GM18907 (cell line): ENCODE measurements at regions not wholly inside any gene's neighbourhood (a gene's known extent, or its start where the extent isn't known, plus 50 kb on each side); places are given as distances from the start of the nearest gene placed in this dataset.
A peak's percentile ranks its signal among the peaks of the same experiment; 100 is the strongest.
"Not testable (repeated sequence)": the region's sequence is repeated elsewhere in the genome, so short reads cannot be mapped to it uniquely, and the experiment has no call there.

ENCODE experiments used
- ATAC-seq: cut with Tn5 transposase; IDR thresholded peaks from one replicate; pipeline ENCODE4 v1.9.1; 2021; ENCODE audit warnings: mild to moderate bottlenecking, moderate library complexity; ENCODE audit not compliant: unreplicated experiment

GRCh38 chr2:180614776-180615175, 365.6 kb upstream of the UBE2E3 start:
- no peak for ATAC-seq

DNA sequence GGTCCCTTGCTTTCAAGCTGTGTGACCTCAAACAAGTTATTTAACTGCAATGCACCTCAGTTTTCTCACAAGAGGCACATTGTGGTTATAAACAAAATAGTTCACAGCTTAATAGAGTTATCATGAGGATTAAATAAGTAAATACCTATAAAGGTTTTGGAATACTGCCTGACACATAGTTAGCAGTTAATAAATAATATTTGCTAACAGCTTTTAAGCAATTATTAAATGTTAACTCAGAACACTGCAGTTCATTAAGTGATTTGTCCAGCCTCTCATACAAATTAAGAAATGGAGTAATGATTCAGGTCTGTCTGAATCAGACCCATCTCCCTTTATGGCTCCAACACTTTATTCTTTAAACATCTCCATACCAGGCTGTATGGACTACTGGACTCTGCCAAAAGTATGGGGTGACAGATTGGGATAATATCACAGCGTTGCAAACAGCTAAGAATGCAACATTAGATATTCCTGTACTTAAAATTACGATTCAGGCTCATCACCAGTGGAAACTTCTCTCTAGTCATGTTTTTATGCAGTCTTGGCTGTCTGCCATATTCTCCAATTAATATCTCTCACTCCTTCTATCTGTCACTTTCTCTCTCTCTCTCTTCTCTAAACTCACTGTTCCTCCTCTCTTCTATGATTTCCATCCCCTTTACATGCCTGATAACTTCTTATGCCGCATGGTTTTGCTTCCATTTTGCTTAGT, 370.6 kb upstream of the UBE2E3 start:
- ATAC-seq = no peak

DNA sequence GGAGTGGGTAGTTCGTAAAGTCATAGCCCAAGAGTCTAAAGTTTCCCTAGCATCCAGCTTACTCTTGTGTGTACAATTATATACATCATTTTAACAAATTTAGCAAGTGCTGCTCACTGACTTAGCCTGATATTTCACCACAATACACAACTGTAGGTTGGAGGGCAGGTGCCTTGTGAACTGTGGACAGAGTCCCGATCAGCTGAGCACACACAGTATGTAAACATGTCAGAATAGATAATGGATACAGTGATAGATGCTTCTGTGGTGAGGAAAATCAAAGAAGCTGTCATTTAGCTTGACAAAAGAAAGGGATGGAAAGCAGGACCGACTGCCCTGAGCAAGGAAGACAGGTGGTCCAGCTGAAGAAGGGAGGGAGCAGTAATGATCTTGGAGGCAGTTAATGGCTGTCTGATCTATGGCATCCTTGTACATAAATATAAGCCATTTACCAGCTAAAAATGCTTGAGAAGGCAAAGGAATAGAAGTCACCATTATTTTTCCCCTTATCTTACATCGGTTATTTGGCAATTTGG, 372.8 kb upstream of the UBE2E3 start:
- no peak for ATAC-seq

GRCh38 chr2:180604077-180604476, 376.3 kb upstream of the UBE2E3 start:
- ATAC-seq = peak; percentile 63

GRCh38 chr2:180601016-180601415, 379.4 kb upstream of the UBE2E3 start:
- no peak for ATAC-seq

- ATAC-seq = no peak
Measured at GRCh38 chr2:180599804-180600203, 380.6 kb upstream of the UBE2E3 start.

DNA sequence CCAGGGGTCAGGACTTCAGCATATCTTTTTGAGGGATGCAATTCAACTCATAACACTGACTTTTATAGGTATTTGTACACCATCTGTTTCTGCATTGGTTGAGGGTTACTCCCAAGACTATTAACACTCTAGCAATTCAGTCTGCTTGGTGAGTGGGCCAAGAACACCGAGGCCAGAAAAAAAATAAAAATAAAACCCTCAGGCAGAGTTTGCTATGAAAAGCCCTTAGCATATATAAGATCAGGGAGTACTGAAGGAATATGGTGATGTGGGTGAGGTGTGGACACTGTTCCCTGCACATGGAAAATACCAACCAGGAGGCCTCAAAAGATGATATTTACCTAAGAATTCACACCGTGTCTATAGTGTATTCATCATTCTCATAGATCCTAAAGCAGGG, 383.2 kb upstream of the UBE2E3 start:
- no peak for ATAC-seq

- ATAC-seq = no peak
Measured at GRCh38 chr2:180596453-180596852, 384.0 kb upstream of the UBE2E3 start.

- ATAC-seq = no peak
Measured at GRCh38 chr2:180591947-180592346, 388.5 kb upstream of the UBE2E3 start.

DNA sequence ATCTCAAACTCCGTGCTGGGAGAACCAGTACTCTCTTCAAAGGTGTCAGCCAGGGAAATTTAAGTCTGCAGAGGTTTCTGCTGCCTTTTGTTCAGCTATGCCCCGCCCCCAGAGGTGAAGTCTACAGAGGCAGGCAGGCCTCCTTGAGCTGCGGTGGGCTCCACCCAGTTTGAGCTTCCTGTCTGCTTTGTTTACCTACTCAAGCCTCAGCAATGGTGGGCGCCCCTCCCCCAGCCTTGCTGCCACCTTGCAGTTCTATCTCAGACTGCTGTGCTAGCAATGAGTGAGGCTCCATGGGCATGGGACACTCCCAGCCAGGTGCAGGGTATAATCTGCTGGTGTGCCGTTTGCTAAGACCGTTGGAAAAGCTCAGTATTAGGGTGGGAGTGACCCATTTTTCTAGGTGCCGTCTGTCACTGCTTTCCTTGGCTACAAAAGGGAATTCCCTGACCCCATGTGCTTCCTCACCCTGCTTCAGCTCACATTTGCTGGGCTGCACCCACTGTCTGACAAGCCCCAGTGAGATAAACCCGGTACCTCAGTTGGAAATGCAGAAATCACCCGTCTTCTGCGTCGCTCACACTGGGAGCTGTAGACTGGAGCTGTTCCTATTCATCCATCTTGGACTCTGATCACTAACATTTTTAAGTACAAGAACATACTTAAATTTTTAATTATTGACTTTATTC, 389.2 kb upstream of the UBE2E3 start:
- ATAC-seq = not testable (repeated sequence)

- no peak for ATAC-seq
Measured at GRCh38 chr2:180583441-180584140, 396.8 kb upstream of the UBE2E3 start.

DNA sequence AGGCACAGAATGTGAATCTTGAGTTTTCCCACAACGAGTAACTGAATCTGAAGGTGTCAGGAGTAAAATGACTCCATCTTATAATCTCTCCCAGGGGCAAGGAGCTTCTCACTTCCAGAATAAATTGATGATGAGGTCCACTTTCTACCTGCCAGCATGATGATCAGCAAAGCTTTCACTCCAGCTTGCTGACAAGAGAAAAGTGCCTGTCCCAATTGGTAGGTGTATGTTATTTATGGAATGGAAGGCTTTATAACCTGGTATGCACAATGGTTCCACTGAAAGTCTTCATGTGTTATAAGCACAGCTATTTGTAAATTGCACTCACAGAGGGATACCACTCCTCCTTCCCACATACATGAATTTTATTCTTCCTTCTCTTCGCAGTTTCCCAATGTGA, 401.0 kb upstream of the UBE2E3 start:
- ATAC-seq = no peak

DNA sequence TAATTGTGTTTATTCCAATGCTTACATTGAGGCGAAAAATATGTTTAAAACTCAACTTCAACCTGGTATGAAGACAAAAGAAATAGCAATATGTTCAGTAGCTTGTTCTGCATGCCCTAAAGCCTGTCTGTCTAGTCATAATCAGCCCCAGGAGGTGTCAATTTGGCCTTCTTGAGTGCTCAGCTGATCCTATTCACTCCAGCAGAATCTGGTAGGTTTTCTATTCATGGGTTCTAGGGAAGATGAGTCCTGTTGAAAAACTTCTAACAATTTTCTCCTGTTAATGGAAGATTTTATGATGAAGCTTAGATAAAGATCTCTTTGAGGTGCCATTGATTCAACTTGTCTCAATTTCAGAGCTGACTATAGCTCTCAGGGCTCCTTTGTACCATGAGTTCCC, 402.0 kb upstream of the UBE2E3 start:
- ATAC-seq = no peak

DNA sequence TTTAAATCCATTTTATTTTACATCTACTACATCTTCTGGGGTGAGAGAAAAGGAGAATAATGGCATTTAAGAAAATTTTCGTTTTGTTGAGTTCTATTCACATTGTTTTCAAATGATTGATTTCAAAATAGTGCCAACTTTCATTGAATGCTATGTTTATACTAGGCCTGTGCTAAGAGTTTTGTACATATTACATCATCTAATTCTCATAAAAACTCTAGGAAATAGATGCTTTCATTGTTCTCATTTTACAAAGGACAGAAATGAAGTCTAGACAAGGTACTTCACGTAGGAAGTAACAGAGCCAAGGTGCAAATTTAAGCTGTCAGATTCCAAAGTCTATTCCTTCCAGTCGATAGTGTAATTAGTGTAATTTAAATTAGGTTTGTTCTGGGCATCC, 402.8 kb upstream of the UBE2E3 start:
- no peak for ATAC-seq

GRCh38 chr2:180573951-180574350, 406.5 kb upstream of the UBE2E3 start:
- no peak for ATAC-seq

DNA sequence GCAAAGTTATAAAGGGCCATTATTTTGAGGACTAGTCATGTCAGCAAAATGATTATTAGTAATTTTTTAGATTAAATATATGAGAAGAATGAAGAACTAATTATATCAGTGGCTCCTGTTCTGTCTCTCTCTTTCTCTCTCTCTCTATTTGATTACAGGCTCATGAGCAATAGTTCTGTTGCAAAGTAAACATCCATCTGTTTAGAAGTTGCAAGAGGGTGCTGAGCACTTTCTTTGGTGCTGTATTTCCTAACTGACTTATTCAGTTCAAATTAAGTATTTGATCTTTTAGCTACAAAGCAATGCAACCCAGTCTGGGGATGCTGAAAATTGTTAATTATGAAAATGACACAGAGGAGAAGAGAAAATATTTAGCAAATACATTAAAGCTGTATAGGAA, 408.1 kb upstream of the UBE2E3 start:
- no peak for ATAC-seq

DNA sequence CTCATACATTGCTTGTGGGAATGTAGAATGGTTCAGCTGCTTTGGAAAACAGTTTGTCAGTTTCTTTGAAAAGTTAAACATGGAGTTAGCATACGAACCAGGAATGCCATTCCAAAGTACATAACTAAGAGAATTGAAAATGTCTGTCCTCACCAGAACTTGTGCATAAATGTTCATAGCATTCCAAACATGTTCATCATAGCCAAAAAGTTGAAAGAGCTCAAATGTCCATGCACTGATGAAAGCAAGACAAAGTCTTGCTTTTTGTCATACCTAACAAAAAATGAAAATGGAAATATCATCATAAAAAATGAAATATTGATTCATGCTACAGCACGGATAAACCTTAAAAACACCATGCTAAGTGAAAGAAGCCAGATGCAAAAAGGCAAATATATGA, 408.8 kb upstream of the UBE2E3 start:
- ATAC-seq = no peak

DNA sequence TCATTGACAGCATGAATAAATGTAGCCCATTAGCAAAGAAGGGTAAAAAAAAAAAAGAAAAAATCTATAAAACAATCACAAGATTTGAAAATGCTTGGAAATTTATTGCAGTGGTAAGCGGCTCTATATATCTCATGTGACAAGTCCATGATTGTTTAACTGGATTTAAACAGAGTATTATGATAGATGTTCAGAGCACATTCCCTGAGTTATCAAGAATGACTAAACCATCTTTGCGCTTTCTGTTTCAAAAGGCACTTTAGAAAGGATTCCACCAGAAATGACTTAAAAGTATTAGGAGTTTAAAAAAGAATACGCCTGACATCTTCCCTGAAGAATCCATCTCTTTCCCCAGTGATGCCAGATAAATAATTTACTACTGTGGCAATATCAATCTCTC, 409.5 kb upstream of the UBE2E3 start:
- no peak for ATAC-seq

- ATAC-seq = no peak
Measured at GRCh38 chr2:180564051-180564450, 416.4 kb upstream of the UBE2E3 start.

GRCh38 chr2:180562378-180562777, 418.0 kb upstream of the UBE2E3 start:
- ATAC-seq = no peak

DNA sequence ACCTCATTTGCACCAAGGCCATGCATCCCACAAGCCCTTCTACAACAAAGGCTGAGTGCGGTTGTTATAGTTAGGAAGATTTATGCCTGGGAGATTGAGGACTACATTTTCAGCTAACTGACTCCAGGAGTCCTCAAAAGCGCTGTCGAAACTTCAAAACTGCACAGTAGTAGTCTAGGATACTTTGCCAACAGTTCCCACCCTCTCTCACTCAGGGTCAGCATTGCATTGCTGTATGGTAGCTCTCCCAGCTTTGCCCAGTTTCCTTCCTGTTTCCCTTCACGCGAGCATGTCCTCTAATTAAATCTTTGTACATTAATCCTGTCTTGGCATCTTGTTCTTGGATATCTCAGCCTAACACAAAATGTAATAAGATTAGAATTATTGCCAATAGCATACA, 420.6 kb upstream of the UBE2E3 start:
- ATAC-seq = no peak

GRCh38 chr2:180559038-180559437, 421.4 kb upstream of the UBE2E3 start:
- ATAC-seq = no peak
